Naive thymus-derived CD4-positive, alpha-beta T cell (primary cell): ENCODE measurements at regions not wholly inside any gene's neighbourhood (a gene's known extent, or its start where the extent isn't known, plus 50 kb on each side); places are given as distances from the start of the nearest gene placed in this dataset.

Source experiments
- ATAC-seq: fragments of 150-1000 bp; cut with Tn5 transposase; 2 replicates; pipeline ENCODE4 v1.10.0; 2021; ENCODE audit warnings: mild to moderate bottlenecking, moderate library complexity
- CTCF ChIA-PET: fragments of 350-600 bp; sonication (Branson Sonifier 250); formaldehyde crosslinking; loops from one replicate; lab custom pipeline; 2021; ENCODE audit warnings: antibody characterized with exemption; lab: Charles Lee
- POLR2A ChIA-PET: fragments of 350-600 bp; sonication (Branson Sonifier 250); formaldehyde crosslinking; loops from one replicate; lab custom pipeline; 2021; ENCODE audit warnings: antibody characterized with exemption, inconsistent platforms; lab: Charles Lee
- DNase-seq, 9 donors: peaks; one replicate each; pipeline versions ENCODE4 v3.0.0 to v3.0.0-alpha.2; 2020 to 2022; ENCODE audit warnings: mixed read lengths in 1 of 9
- H3K27ac ChIP-seq: one replicate; pipeline ENCODE4 v1.7.0; 2013; ENCODE audit warnings: mild to moderate bottlenecking, low read depth, low read length, moderate library complexity
- H3K27me3 ChIP-seq, 2 donors: one replicate each; pipeline ENCODE4 v1.7.0; 2013; ENCODE audit warnings: low read length in 2 of 2, mild to moderate bottlenecking in 2 of 2, moderate library complexity in 2 of 2; ENCODE audit not compliant: control insufficient read depth in 2 of 2, insufficient read depth in 2 of 2
- H3K36me3 ChIP-seq, 3 experiments: 1 replicate in 2 of 3; 2 replicates in 1 of 3; pipeline ENCODE4 v1.7.0; 2013; ENCODE audit warnings: low read length in 3 of 3, mild to moderate bottlenecking in 3 of 3, moderate library complexity in 1 of 3; ENCODE audit not compliant: insufficient read depth in 3 of 3, control insufficient read depth in 2 of 3
- H3K4me1 ChIP-seq, 2 donors: one replicate each; pipeline ENCODE4 v1.7.0; 2013; ENCODE audit warnings: low read length in 2 of 2, mild to moderate bottlenecking in 2 of 2, moderate library complexity in 1 of 2; ENCODE audit not compliant: control insufficient read depth in 2 of 2, insufficient read depth in 2 of 2
- H3K4me3 ChIP-seq: 2 replicates; pipeline ENCODE4 v1.7.0; 2013; ENCODE audit warnings: mild to moderate bottlenecking, low read length
- H3K9me3 ChIP-seq, 3 experiments: 1 replicate in 2 of 3; 2 replicates in 1 of 3; pipeline ENCODE4 v1.7.0; 2013; ENCODE audit warnings: low read length in 3 of 3; ENCODE audit not compliant: control insufficient read depth in 2 of 3
- H3K27ac Mint-ChIP-seq, 9 donors: one replicate each; pipeline ENCODE4 v1.8.0; 2020 to 2022; ENCODE audit warnings: mixed read lengths in 9 of 9, mild to moderate bottlenecking in 8 of 9, moderate library complexity in 5 of 9, inconsistent platforms in 2 of 9
- H3K27me3 Mint-ChIP-seq, 5 donors: one replicate each; pipeline ENCODE4 v1.8.0; 2021 to 2022; ENCODE audit warnings: mixed read lengths in 5 of 5, mild to moderate bottlenecking in 1 of 5
- H3K36me3 Mint-ChIP-seq, 5 donors: one replicate each; pipeline ENCODE4 v1.8.0; 2020 to 2022; ENCODE audit warnings: mixed read lengths in 5 of 5, mild to moderate bottlenecking in 3 of 5, inconsistent platforms in 1 of 5
- H3K4me1 Mint-ChIP-seq, 7 donors: one replicate each; pipeline ENCODE4 v1.8.0; 2020 to 2022; ENCODE audit warnings: mixed read lengths in 7 of 7, mild to moderate bottlenecking in 3 of 7, inconsistent platforms in 1 of 7
- H3K4me3 Mint-ChIP-seq, 10 donors: one replicate each; pipeline ENCODE4 v1.8.0; 2020 to 2022; ENCODE audit warnings: mild to moderate bottlenecking in 10 of 10, mixed read lengths in 10 of 10, moderate library complexity in 6 of 10, inconsistent platforms in 2 of 10
- H3K9me3 Mint-ChIP-seq, 11 donors: one replicate each; pipeline ENCODE4 v1.8.0; 2020 to 2022; ENCODE audit warnings: mixed read lengths in 11 of 11, mild to moderate bottlenecking in 4 of 11, inconsistent platforms in 1 of 11, moderate library complexity in 1 of 11
- intact Hi-C, 2 donors: fragments of 100-400 bp; cut with micrococcal nuclease; formaldehyde crosslinking; loops; one replicate each; pipeline ENCODE4 v1.15.1; 2023

DNA sequence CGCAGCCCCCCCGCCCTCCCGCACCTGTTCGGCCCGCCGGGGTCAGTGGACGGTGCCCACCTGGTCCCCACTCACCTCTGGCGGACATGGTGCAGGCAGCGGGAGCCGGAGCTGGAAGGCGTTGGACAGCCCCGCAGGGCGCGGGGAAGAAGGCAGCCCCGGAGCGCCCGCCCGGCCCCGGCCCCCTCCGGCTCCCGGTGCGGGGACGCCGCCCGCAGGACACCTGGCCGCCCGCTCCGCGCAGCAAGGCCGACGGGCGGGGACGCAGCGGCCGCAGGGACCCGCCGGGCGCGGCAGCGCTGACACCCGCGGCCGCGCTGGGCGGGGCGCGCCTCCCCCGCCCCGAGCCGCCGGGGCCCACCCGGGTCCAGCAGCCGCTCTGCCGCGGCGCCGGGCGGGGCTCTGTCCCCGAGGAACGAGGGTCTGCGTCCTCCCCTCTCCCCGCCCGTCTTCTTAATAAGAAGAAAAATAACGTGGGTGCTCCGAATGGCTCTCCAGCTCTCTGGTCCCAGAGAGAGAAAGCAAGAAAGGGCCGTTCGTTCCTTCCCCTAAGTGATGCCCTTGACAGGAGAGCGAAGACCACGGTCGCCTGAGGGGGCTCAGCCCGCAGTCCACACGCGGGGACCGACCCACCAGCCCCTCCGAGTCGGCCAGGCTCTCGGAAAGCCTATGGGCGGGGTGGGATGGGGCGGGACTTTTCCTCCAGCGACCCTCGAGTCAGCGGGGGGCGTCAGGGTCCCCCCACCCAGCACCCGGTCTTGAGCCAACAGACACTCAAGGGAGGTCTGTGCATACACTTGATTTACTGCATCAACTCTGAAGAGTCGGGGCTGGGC, 53.4 kb upstream of the FHIP2A start:
- ChIA-PET CTCF (interaction anchor here (1.5 kb wide), 1 partner anchor 296 kb away, joined by 3 read pairs; no protein-coding TSS in a partner anchor), POLR2A (no interaction called here)
- Histone ChIP-seq H3K9me3 (no peaks in the 10 kb centered on the region), H3K36me3 (no peaks in the 10 kb centered on the region), H3K4me1 (peaks cover 5 to 10% of the 10 kb centered on the region in 2 donors), H3K27me3 (peaks cover 2 to 24% of the 10 kb centered on the region in 2 donors), H3K4me3 (no peak overlapping the region), H3K27ac (no peak overlapping the region)
- intact Hi-C loops = no loop called here
- Mint-ChIP-seq H3K4me1 (peaks cover 7 to 26% (median 18%) of the 10 kb centered on the region in 7 donors), H3K4me3 (peak overlapping the region in 9 of 10 donors; percentile 36 to 77 (median 70)), H3K9me3 (no peaks in the 10 kb centered on the region), H3K27me3 (peaks cover 32 to 68% (median 45%) of the 10 kb centered on the region in 5 donors), H3K27ac (no peak overlapping the region), H3K36me3 (peaks cover 0 to 4% (median 0%) of the 10 kb centered on the region in 5 donors)
- DNase-seq = peak in 2 of 9 donors; percentile 1 to 7
- ATAC-seq = peak; percentile 52

DNA sequence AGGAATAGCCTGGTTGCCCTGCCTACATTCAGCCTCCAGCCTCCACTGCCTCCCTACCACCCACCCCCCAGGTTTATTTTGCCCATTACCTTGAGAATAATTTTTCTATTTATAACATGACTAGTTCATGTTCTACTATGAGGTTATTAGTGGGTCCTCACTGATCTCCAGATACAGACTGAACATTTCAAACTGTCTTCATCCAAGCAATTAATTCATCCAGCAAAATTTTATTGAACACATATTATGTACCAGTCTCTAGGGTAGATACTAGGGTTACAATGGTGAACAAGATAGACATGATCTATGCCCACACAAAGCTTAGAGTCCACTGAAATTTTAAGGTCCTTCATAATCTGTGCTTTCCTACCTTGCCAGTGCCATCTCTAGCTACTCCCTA, 51.6 kb upstream of the FHIP2A start:
- no peaks in the 10 kb centered on the region for H3K9me3 ChIP-seq
- Mint-ChIP-seq H3K4me1 (peaks cover 9 to 26% (median 18%) of the 10 kb centered on the region in 7 donors), H3K27me3 (peaks cover 23 to 72% (median 42%) of the 10 kb centered on the region in 5 donors), H3K27ac (no peak overlapping the region), H3K36me3 (peaks cover 0 to 4% (median 0%) of the 10 kb centered on the region in 5 donors), H3K9me3 (no peaks in the 10 kb centered on the region), H3K4me3 (peak overlapping the region in 2 of 10 donors; percentile 10 to 15)
- CTCF ChIA-PET = no interaction called here
- peaks cover 2 to 24% of the 10 kb centered on the region in 2 donors for H3K27me3 ChIP-seq
- intact Hi-C loops = no loop called here
- H3K4me1 ChIP-seq = peaks cover 5 to 10% of the 10 kb centered on the region in 2 donors
- H3K27ac ChIP-seq = no peak overlapping the region
- POLR2A ChIA-PET = no interaction called here
- DNase-seq (no peak), ATAC-seq (no peak)
- no peaks in the 10 kb centered on the region for H3K36me3 ChIP-seq
- no peak overlapping the region for H3K4me3 ChIP-seq

DNA sequence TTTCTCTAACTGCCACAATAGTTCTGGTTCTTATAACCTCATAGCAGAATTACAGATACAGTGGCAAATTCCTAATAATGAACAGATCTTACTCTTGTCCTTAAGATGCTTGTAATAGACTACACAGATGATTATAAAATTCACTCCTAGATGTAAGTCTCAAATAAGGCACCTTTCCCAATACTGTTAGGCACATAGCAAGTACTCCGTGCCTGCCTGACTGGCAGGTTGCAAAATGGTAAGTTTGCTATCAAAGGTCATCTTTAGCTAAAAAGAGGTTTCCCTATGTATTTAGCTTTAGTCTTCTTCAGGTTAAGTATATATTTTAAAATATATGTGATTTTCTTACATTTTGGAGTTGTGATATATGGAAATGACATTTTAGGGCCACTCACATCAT, 50.4 kb upstream of the FHIP2A start:
- Histone ChIP-seq H3K4me3 (no peak overlapping the region), H3K27me3 (peaks cover 2 to 14% of the 10 kb centered on the region in 2 donors), H3K9me3 (no peaks in the 10 kb centered on the region), H3K36me3 (no peaks in the 10 kb centered on the region), H3K4me1 (peaks cover 5 to 10% of the 10 kb centered on the region in 2 donors), H3K27ac (no peak overlapping the region)
- no peaks in the 10 kb centered on the region for H3K9me3 Mint-ChIP-seq
- DNase-seq (no peak), ATAC-seq (no peak)
- POLR2A ChIA-PET = interaction anchor here (0.7 kb wide), 1 partner anchor 808 kb away, joined by 3 read pairs; no protein-coding TSS in a partner anchor
- CTCF ChIA-PET = no interaction called here
- peaks cover 0 to 4% (median 0%) of the 10 kb centered on the region in 5 donors for H3K36me3 Mint-ChIP-seq
- peaks cover 9 to 26% (median 18%) of the 10 kb centered on the region in 7 donors for H3K4me1 Mint-ChIP-seq
- no peak overlapping the region for H3K27ac Mint-ChIP-seq
- intact Hi-C loops = no loop called here
- no peak overlapping the region for H3K4me3 Mint-ChIP-seq
- H3K27me3 Mint-ChIP-seq = peaks cover 14 to 73% (median 32%) of the 10 kb centered on the region in 5 donors

DNA sequence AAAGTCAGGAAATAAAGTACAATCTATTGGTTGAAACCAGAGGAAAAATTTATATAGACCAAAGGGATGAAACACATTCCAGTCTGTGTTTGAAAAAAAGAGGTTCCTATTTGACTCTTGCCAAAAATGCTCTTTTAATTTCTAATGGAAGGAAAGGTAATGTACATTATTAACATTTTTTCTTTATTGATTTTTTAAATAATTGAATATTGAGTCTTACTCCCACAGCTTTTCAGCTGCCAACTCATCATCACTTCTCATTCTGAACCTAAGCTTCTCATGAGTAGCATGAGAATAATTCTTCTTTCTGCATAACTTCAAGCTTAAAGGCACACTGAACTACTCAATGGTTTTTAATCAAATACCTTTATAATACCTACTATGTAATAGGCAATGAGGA, 49.8 kb upstream of the FHIP2A start:
- intact Hi-C loops = no loop called here
- H3K4me3 ChIP-seq = no peak overlapping the region
- CTCF ChIA-PET = interaction anchor here (0.7 to 0.8 kb wide), 2 partner anchors 10 to 14 kb away, joined by 3 read pairs; no protein-coding TSS in a partner anchor
- H3K4me3 Mint-ChIP-seq = no peak overlapping the region
- H3K36me3 Mint-ChIP-seq = peaks cover 0 to 3% (median 0%) of the 10 kb centered on the region in 5 donors
- no peaks in the 10 kb centered on the region for H3K9me3 Mint-ChIP-seq
- H3K9me3 ChIP-seq = no peaks in the 10 kb centered on the region
- H3K27me3 ChIP-seq = peaks cover 0 to 8% of the 10 kb centered on the region in 2 donors
- H3K27me3 Mint-ChIP-seq = peaks cover 9 to 69% (median 29%) of the 10 kb centered on the region in 5 donors
- ATAC-seq = no peak
- H3K36me3 ChIP-seq = no peaks in the 10 kb centered on the region
- H3K27ac ChIP-seq = no peak overlapping the region
- no peak overlapping the region for H3K27ac Mint-ChIP-seq
- H3K4me1 Mint-ChIP-seq = peaks cover 7 to 23% (median 16%) of the 10 kb centered on the region in 7 donors
- DNase-seq = no peak
- peaks cover 5 to 9% of the 10 kb centered on the region in 2 donors for H3K4me1 ChIP-seq
- POLR2A ChIA-PET = interaction anchor here (0.7 kb wide), 1 partner anchor 808 kb away, joined by 3 read pairs; no protein-coding TSS in a partner anchor
